BJ (cell line): ENCODE measurements at regions not wholly inside any gene's neighbourhood (a gene's known extent, or its start where the extent isn't known, plus 50 kb on each side); places are given as distances from the start of the nearest gene placed in this dataset.

Source experiments
- CTCF ChIA-PET: fragments of 350-600 bp; formaldehyde crosslinking; extraction: SDS; loops from one replicate; lab custom pipeline; 2021; ENCODE audit warnings: antibody characterized with exemption, inconsistent platforms; lab: Yijun Ruan, JAX
- POLR2A ChIA-PET: fragments of 300-600 bp; sonication (Branson Sonifier 250); formaldehyde crosslinking; extraction: SDS; loops from one replicate; lab custom pipeline; 2021; ENCODE audit warnings: antibody characterized with exemption; lab: Charles Lee
- DNase-seq: peaks from one replicate; pipeline ENCODE4 v3.0.0-alpha.2; 2011; ENCODE audit warnings: low read depth
- H3K27me3 ChIP-seq: 2 replicates; pipeline ENCODE4 v1.6.0; 2011; ENCODE audit warnings: low read length; ENCODE audit not compliant: control insufficient read depth, insufficient read depth
- H3K36me3 ChIP-seq: 2 replicates; pipeline ENCODE4 v1.5.1; 2011; ENCODE audit warnings: low read length; ENCODE audit not compliant: control insufficient read depth, insufficient read depth
- H3K4me3 ChIP-seq: 2 replicates; pipeline ENCODE4 v1.5.1; 2011; ENCODE audit warnings: low read depth, mild to moderate bottlenecking, control low read depth, low read length
- TF ChIP-seq, protein P1 (sequence below): IDR thresholded peaks from 2 replicates; pipeline ENCODE4 v1.5.1; 2011; ENCODE audit warnings: low read depth, mild to moderate bottlenecking, control low read depth, inconsistent platforms, low read length, moderate library complexity; ENCODE audit not compliant: insufficient read depth

DNA sequence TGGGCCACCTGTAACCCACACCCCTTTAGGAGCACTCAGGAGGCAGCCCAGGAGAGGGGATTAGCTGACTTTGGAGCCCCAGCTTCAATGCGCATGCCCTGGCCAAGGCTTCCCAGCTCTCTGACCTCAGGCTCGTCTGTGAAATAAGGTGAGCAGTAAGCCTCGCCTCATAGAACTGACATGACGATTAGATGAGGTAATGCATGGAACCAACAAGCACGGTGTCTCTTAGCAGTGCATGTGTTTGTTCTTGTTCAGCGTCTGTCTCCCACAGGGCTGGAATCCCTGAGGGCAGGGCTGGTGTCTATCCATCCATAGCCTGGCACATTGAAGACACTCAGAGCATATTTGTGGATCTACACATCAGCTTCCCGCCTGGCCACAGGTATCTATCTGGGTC, 415.4 kb downstream of the MN1 start:
- ChIA-PET POLR2A (no interaction called here), CTCF (no interaction called here)
- Histone ChIP-seq H3K27me3 (peaks cover 15% of the 10 kb centered on the region), H3K36me3 (no peaks in the 10 kb centered on the region), H3K4me3 (no peak overlapping the region)
- TF ChIP-seq, protein P1, sequence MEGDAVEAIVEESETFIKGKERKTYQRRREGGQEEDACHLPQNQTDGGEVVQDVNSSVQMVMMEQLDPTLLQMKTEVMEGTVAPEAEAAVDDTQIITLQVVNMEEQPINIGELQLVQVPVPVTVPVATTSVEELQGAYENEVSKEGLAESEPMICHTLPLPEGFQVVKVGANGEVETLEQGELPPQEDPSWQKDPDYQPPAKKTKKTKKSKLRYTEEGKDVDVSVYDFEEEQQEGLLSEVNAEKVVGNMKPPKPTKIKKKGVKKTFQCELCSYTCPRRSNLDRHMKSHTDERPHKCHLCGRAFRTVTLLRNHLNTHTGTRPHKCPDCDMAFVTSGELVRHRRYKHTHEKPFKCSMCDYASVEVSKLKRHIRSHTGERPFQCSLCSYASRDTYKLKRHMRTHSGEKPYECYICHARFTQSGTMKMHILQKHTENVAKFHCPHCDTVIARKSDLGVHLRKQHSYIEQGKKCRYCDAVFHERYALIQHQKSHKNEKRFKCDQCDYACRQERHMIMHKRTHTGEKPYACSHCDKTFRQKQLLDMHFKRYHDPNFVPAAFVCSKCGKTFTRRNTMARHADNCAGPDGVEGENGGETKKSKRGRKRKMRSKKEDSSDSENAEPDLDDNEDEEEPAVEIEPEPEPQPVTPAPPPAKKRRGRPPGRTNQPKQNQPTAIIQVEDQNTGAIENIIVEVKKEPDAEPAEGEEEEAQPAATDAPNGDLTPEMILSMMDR: no peak
- no peak for DNase-seq

DNA sequence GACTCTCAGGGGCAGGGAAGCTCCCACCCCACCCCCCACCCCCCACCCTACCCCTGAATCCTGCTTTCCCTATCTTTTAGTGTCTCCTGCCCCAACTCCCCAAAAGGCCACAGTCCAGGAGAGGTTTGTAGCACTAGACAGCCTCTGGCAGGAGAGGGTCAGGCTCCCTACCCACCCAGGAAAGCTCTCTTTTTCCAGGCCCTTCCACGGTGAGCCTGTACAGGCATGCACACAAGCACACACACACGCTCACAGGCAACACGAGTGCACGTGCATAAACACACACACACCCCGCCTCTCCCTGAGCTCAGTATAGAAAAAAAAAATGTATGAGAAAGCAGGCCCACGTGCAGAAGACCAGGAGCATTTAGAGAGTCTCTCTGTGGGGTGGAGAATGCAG, 414.0 kb downstream of the MN1 start:
- ChIA-PET POLR2A (no interaction called here), CTCF (interaction anchor here (0.6 kb wide), 1 partner anchor 185 kb away, joined by 3 read pairs; no protein-coding TSS in a partner anchor)
- Histone ChIP-seq H3K27me3 (peaks cover 6% of the 10 kb centered on the region), H3K36me3 (no peaks in the 10 kb centered on the region), H3K4me3 (no peak overlapping the region)
- no peak for DNase-seq
- TF ChIP-seq, protein P1: no peak

DNA sequence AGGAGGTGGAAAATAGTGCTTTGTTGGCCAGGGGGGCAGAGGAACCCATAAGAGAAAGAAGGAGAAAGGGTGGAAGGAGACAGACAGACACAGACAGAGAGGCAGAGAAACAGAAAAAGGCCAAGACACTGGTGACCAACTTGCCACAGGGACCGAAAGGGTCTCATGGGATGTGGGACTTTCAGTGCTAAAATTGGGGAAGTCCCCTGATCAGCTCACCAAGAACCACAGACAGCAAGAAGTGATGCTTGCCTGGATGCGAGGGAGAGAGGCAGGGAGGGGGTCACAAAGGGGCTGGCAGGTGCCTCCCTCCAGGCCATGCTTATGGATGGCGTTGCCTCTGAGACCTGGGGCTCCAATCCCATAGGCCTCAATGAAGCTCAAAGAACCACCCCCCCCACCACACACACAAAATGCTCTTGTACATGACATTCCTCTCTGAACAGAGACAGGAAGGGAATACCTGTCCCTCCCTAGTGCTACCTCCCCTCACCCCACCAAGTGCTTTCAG, 413.4 kb downstream of the MN1 start:
- TF ChIP-seq, protein P1: no peak
- CTCF ChIA-PET: no interaction called here

DNA sequence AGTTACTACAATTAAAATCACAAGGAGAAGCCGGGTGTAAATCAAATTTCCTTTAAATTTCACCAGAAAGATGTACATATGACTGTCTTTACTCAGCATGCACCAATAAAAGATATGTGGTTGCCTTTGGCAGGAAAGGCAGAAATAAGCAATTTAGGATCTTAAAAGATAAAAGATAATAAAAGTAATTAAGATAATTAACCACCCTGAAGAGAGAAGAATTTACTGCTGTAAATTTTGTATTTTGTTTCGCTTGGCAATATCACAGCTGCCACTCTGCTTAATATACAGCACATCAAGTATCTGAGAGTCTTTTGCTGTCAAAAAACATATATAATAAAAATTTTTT, 411.9 kb downstream of the MN1 start:
- ChIA-PET CTCF (interaction anchor here (1.0 to 1.6 kb wide), 3 partner anchors 11 to 412 kb away, joined by 3 to 4 read pairs (median 3); partner anchors contain the start of gene MN1), POLR2A (no interaction called here)
- peaks cover 10% of the 10 kb centered on the region for H3K27me3 ChIP-seq

More for the DNA sequence above, 413.4 kb downstream of the MN1 start:
- POLR2A ChIA-PET: no interaction called here
- Histone ChIP-seq H3K4me3 (no peak overlapping the region), H3K36me3 (no peaks in the 10 kb centered on the region), H3K27me3 (peaks cover 8% of the 10 kb centered on the region)
- DNase-seq: no peak

DNA sequence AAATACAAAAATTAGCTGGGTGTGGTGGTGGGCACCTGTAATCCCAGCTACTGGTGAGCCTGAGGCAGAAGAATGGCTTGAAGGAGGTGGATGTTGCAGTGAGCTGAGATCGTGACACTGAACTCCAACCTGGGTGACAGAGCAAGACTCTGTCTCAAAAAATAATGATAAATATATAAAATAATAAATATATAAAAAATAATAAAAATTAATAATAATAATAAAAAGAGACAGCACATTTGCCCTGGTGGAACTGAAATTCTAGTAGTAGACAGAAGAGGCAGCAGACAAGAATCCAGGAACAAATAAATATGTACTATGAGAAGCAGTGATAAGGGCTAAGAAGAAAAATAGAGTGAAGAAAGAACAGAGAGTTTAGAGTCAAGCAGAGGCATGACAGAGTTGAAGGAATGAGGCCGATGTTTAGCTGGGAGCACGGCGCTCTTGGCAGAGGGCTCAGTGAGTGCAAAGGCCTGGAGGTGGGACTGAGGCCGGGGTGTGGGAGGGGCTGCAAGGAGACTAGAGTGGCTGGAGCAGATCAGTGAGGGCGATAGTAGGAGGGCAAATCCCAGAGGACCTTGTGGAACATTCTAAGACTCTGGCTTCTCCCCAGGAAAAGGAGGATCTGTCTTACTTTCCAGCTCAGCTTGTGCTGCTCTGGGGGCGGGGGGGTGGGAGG, 410.3 kb downstream of the MN1 start:
- no peaks in the 10 kb centered on the region for H3K36me3 ChIP-seq

More for the DNA sequence above, 411.9 kb downstream of the MN1 start:
- Histone ChIP-seq H3K36me3 (no peaks in the 10 kb centered on the region), H3K4me3 (no peak overlapping the region)
- DNase-seq: no peak
- TF ChIP-seq, protein P1: no peak

More for the DNA sequence above, 410.3 kb downstream of the MN1 start:
- POLR2A ChIA-PET: no interaction called here
- CTCF ChIA-PET: interaction anchor here (0.6 to 1.6 kb wide), 3 partner anchors 8 to 1675 kb away, joined by 3 to 4 read pairs (median 3); partner anchors contain the start of gene MN1
- Histone ChIP-seq H3K27me3 (peaks cover 10% of the 10 kb centered on the region), H3K4me3 (no peak overlapping the region)
- DNase-seq: no peak
- TF ChIP-seq, protein P1: no peak
